ENCODE measurements at regions not wholly inside any gene's neighbourhood (a gene's known extent, or its start where the extent isn't known, plus 50 kb on each side); places are given as distances from the start of the nearest gene placed in this dataset.
A peak's percentile ranks its signal among the peaks of the same experiment; 100 is the strongest.

GRCh38 chr5:166712447-166713185 is 1578.8 kb upstream of the WWC1 start:
- no peak for DNase-seq (ENCODE audit: low spot score)
- H3K4me3 ChIP-seq, result no peak overlapping the region
- WGBS (ENCODE audit: low lambda C conversion rate, missing lambda C conversion rate), result 95% methylated on average over 1 of the region's 1 CpG
- no peak overlapping the region for H2AFZ ChIP-seq
- H3K4me2 ChIP-seq, result no peak overlapping the region
- H3K4me1 ChIP-seq (ENCODE audit: insufficient read depth), result peaks cover 13% of the 10 kb centered on the region
- no peaks in the 10 kb centered on the region for H3K79me2 ChIP-seq
- H3K9me3 ChIP-seq (ENCODE audit: low read depth), result no peaks in the 10 kb centered on the region
- H3K9me2 ChIP-seq (replicated peaks; ENCODE audit: insufficient read depth), result no peaks in the 10 kb centered on the region
- no peak for TF ChIP-seq CTCF (IDR thresholded peaks at IDR 0.05; ENCODE audit: poor library complexity)
- no peak for TF ChIP-seq EZH2phosphoT487 (IDR thresholded peaks at IDR 0.05; ENCODE audit: low read depth, severe bottlenecking, unreplicated experiment)
- no peak for TF ChIP-seq EZH2 (IDR thresholded peaks at IDR 0.05; ENCODE audit: borderline replicate concordance)
- H3K27me3 ChIP-seq, result no peaks in the 10 kb centered on the region
- H3K27ac ChIP-seq, result no peak overlapping the region
- no peaks in the 10 kb centered on the region for H3K36me3 ChIP-seq (replicated peaks; ENCODE audit: insufficient read depth, low read depth)
- no peaks in the 10 kb centered on the region for H4K20me1 ChIP-seq (ENCODE audit: insufficient read depth, poor library complexity, severe bottlenecking)

GRCh38 chr5:166713295-166713694 is 1578.2 kb upstream of the WWC1 start:
- Histone ChIP-seq H4K20me1 (ENCODE audit: insufficient read depth, poor library complexity, severe bottlenecking) (no peaks in the 10 kb centered on the region), H3K36me3 (replicated peaks; ENCODE audit: insufficient read depth, low read depth) (no peaks in the 10 kb centered on the region), H3K4me3 (no peak overlapping the region), H2AFZ (no peak overlapping the region), H3K9me2 (replicated peaks; ENCODE audit: insufficient read depth) (no peaks in the 10 kb centered on the region), H3K79me2 (no peaks in the 10 kb centered on the region), H3K4me2 (no peak overlapping the region), H3K27ac (no peak overlapping the region), H3K27me3 (no peaks in the 10 kb centered on the region), H3K9me3 (ENCODE audit: low read depth) (no peaks in the 10 kb centered on the region), H3K4me1 (ENCODE audit: insufficient read depth) (peaks cover 14% of the 10 kb centered on the region)
- TF ChIP-seq EZH2 (IDR thresholded peaks at IDR 0.05; ENCODE audit: borderline replicate concordance), result no peak
- no peak for TF ChIP-seq EZH2phosphoT487 (IDR thresholded peaks at IDR 0.05; ENCODE audit: low read depth, severe bottlenecking, unreplicated experiment)
- TF ChIP-seq CTCF (IDR thresholded peaks at IDR 0.05; ENCODE audit: poor library complexity), result no peak
- 61% methylated on average over 8 of the region's 8 CpGs for WGBS (ENCODE audit: low lambda C conversion rate, missing lambda C conversion rate)
- peak; percentile 57 for DNase-seq (ENCODE audit: low spot score)

- TF ChIP-seq EZH2phosphoT487 (IDR thresholded peaks at IDR 0.05; ENCODE audit: low read depth, severe bottlenecking, unreplicated experiment) (no peak), EZH2 (IDR thresholded peaks at IDR 0.05; ENCODE audit: borderline replicate concordance) (no peak), CTCF (IDR thresholded peaks at IDR 0.05; ENCODE audit: poor library complexity) (no peak)
- H4K20me1 ChIP-seq (ENCODE audit: insufficient read depth, poor library complexity, severe bottlenecking), result no peaks in the 10 kb centered on the region
- peaks cover 8% of the 10 kb centered on the region for H3K4me1 ChIP-seq (ENCODE audit: insufficient read depth)
- H3K27ac ChIP-seq, result no peak overlapping the region
- no peaks in the 10 kb centered on the region for H3K9me3 ChIP-seq (ENCODE audit: low read depth)
- no peaks in the 10 kb centered on the region for H3K9me2 ChIP-seq (replicated peaks; ENCODE audit: insufficient read depth)
- peak overlapping the region; percentile 51 for H3K4me2 ChIP-seq
- no peaks in the 10 kb centered on the region for H3K27me3 ChIP-seq
- H3K4me3 ChIP-seq, result no peak overlapping the region
- no peak overlapping the region for H2AFZ ChIP-seq
- 51% methylated on average over 6 of the region's 6 CpGs for WGBS (ENCODE audit: low lambda C conversion rate, missing lambda C conversion rate)
- H3K79me2 ChIP-seq, result no peaks in the 10 kb centered on the region
- DNase-seq (ENCODE audit: low spot score), result no peak
- no peaks in the 10 kb centered on the region for H3K36me3 ChIP-seq (replicated peaks; ENCODE audit: insufficient read depth, low read depth)
Measured at GRCh38 chr5:166716856-166717492, 1574.5 kb upstream of the WWC1 start.

All from hepatocyte (in vitro differentiated cells).